Psoas muscle (tissue), 7 donors: ENCODE measurements at regions not wholly inside any gene's neighbourhood (a gene's known extent, or its start where the extent isn't known, plus 50 kb on each side); places are given as distances from the start of the nearest gene placed in this dataset.

ENCODE experiments used
- ATAC-seq, 4 donors: fragments of 200-7000 bp; cut with Tn5 transposase; one replicate each; pipeline ENCODE4 v1.9.1; 2020; ENCODE audit warnings: moderate library complexity in 3 of 4, mild to moderate bottlenecking in 2 of 4
- DNase-seq, 2 donors: peaks; one replicate each; pipeline ENCODE4 v3.0.0-alpha.2; 2020
- H3K27ac ChIP-seq: fragments of 200-600 bp; one replicate; pipeline ENCODE4 v1.8.0; 2022
- H3K27me3 ChIP-seq, 3 donors: fragments of 200-600 bp in 1 of 3; one replicate each; pipeline versions ENCODE4 v1.6.1 to v1.8.0; 2013 to 2022; ENCODE audit warnings: low read length in 2 of 3, mild to moderate bottlenecking in 2 of 3, moderate library complexity in 1 of 3; ENCODE audit not compliant: insufficient read depth in 3 of 3
- H3K36me3 ChIP-seq, 2 donors: fragments of 200-600 bp in 1 of 2; one replicate each; pipeline versions ENCODE4 v1.6.1 to v1.8.0; 2013 to 2022; ENCODE audit warnings: low read depth in 1 of 2, mild to moderate bottlenecking in 1 of 2, moderate library complexity in 1 of 2; ENCODE audit not compliant: insufficient read depth in 1 of 2
- H3K4me1 ChIP-seq: fragments of 200-600 bp; one replicate; pipeline ENCODE4 v1.8.0; 2022
- H3K4me3 ChIP-seq: fragments of 200-600 bp; one replicate; pipeline ENCODE4 v1.8.0; 2022; ENCODE audit warnings: mild to moderate bottlenecking
- H3K9me3 ChIP-seq: fragments of 200-600 bp; one replicate; pipeline ENCODE4 v1.8.0; 2022
- CTCF ChIP-seq: fragments of 200-600 bp; IDR thresholded peaks from one replicate; pipeline ENCODE4 v1.8.0; 2022; ENCODE audit warnings: antibody characterized with exemption
- WGBS, 3 donors: extraction: QIAGEN DNeasy Blood & Tissue Kit; methylation state at CpG; one replicate each; pipeline versions ENCODE4 v1.1.6 to v1.1.7; 2013; 5-methylcytosine and 5-hydroxymethylcytosine counted together
- intact Hi-C, 2 donors: fragments of 100-400 bp; cut with DNase I; formaldehyde crosslinking; loops; one replicate each; pipeline versions ENCODE4 v1.11.0 to v1.14.2; 2022
- donor health status: healthy with polysubstance abuse.
- donor health status: DM: no; HTN: no; CAD: no; lungs with moderate emphysema.
- donor health status: Bipolar disorder and iron deficiency.
- donor health status: healthy.
- donor health status: DM: yes; HTN: yes; CAD: no.
- donor health status: DM: no; HTN: no; CAD: no.
- donor health status: DM: yes; HTN: yes; CAD: no.

- no peak for ATAC-seq
- Histone ChIP-seq H3K27ac (no peak overlapping the region), H3K4me1 (no peaks in the 10 kb centered on the region), H3K4me3 (no peak overlapping the region), H3K9me3 (peaks cover 6% of the 10 kb centered on the region), H3K36me3 (no peaks in the 10 kb centered on the region), H3K27me3 (no peaks in the 10 kb centered on the region)
- TF ChIP-seq CTCF = no peak
- intact Hi-C loops = no loop called here
- WGBS, 3 donors = 73 to 77% (median 73%) methylated on average over 3 of the region's 3 CpGs
- no peak for DNase-seq
Measured at GRCh38 chr1:110816945-110817344, 56.0 kb upstream of the CD53 start.

GRCh38 chr1:110811529-110811928, 61.4 kb upstream of the CD53 start:
- WGBS, 3 donors = 34 to 36% (median 34%) methylated on average over 1 of the region's 1 CpG
- Histone ChIP-seq H3K9me3 (no peaks in the 10 kb centered on the region), H3K4me3 (no peak overlapping the region), H3K27ac (no peak overlapping the region), H3K36me3 (no peaks in the 10 kb centered on the region), H3K4me1 (no peaks in the 10 kb centered on the region), H3K27me3 (no peaks in the 10 kb centered on the region)
- intact Hi-C loops = no loop called here
- no peak for TF ChIP-seq CTCF
- ATAC-seq (no peak), DNase-seq (no peak)

- no peaks in the 10 kb centered on the region for H3K9me3 ChIP-seq
- no peak for TF ChIP-seq CTCF
- DNase-seq = no peak
- intact Hi-C loops = no loop called here
- H3K36me3 ChIP-seq = no peaks in the 10 kb centered on the region
- H3K4me3 ChIP-seq = no peak overlapping the region
- no peak overlapping the region for H3K27ac ChIP-seq
- ATAC-seq = no peak
- no peaks in the 10 kb centered on the region for H3K4me1 ChIP-seq
- 35 to 51% (median 45%) methylated on average over 2 of the region's 2 CpGs for WGBS, 3 donors
- H3K27me3 ChIP-seq = no peaks in the 10 kb centered on the region
Measured at GRCh38 chr1:110800079-110800478, 72.9 kb upstream of the CD53 start.

- DNase-seq (no peak), ATAC-seq (no peak)
- Histone ChIP-seq H3K4me3 (no peak overlapping the region), H3K27me3 (no peaks in the 10 kb centered on the region), H3K9me3 (no peaks in the 10 kb centered on the region), H3K4me1 (no peaks in the 10 kb centered on the region), H3K27ac (no peak overlapping the region), H3K36me3 (no peaks in the 10 kb centered on the region)
- intact Hi-C loops = no loop called here
- 33 to 49% (median 36%) methylated on average over 3 of the region's 3 CpGs for WGBS, 3 donors
- no peak for TF ChIP-seq CTCF
Measured at GRCh38 chr1:110798691-110799256, 74.2 kb upstream of the CD53 start.

- TF ChIP-seq CTCF = no peak
- H3K36me3 ChIP-seq = no peaks in the 10 kb centered on the region
- WGBS, 3 donors = 86 to 94% (median 91%) methylated on average over 2 of the region's 2 CpGs
- H3K9me3 ChIP-seq = peaks cover 3% of the 10 kb centered on the region
- H3K4me3 ChIP-seq = no peak overlapping the region
- H3K4me1 ChIP-seq = no peaks in the 10 kb centered on the region
- ATAC-seq = no peak
- no peak for DNase-seq
- H3K27ac ChIP-seq = no peak overlapping the region
- H3K27me3 ChIP-seq = peaks cover 0 to 5% (median 0%) of the 10 kb centered on the region in 3 donors
- intact Hi-C loops = no loop called here
Measured at GRCh38 chr1:110788673-110789072, 84.3 kb upstream of the CD53 start.
